Progenitor cell of endocrine pancreas (in vitro differentiated cells): ENCODE measurements at regions not wholly inside any gene's neighbourhood (a gene's known extent, or its start where the extent isn't known, plus 50 kb on each side); places are given as distances from the start of the nearest gene placed in this dataset.

ENCODE experiments used
- DNase-seq: peaks from one replicate; pipeline ENCODE4 v3.0.0; 2021; ENCODE audit warnings: low spot score; ENCODE audit not compliant: unreplicated experiment
- H3K27ac Mint-ChIP-seq: 2 replicates; pipeline ENCODE4 v1.8.0; 2021; ENCODE audit warnings: mild to moderate bottlenecking, moderate library complexity, mixed read lengths
- H3K27me3 Mint-ChIP-seq: 2 replicates; pipeline ENCODE4 v1.8.0; 2021; ENCODE audit warnings: mixed read lengths
- H3K36me3 Mint-ChIP-seq: 2 replicates; pipeline ENCODE4 v1.8.0; 2022; ENCODE audit warnings: mixed read lengths; ENCODE audit not compliant: insufficient read depth
- H3K4me1 Mint-ChIP-seq: 2 replicates; pipeline ENCODE4 v1.8.0; 2021; ENCODE audit warnings: low read depth, mixed read lengths
- H3K4me3 Mint-ChIP-seq: 2 replicates; pipeline ENCODE4 v1.8.0; 2021; ENCODE audit warnings: low read depth, mild to moderate bottlenecking, moderate library complexity, mixed read lengths
- H3K9me3 Mint-ChIP-seq: 2 replicates; pipeline ENCODE4 v1.8.0; 2021; ENCODE audit warnings: low read depth, mixed read lengths
- CTCF ChIP-seq: fragments of 200-600 bp; sonication (generic); IDR thresholded peaks from one replicate; pipeline ENCODE4 v1.5.0; 2021; ENCODE audit warnings: antibody characterized with exemption, mild to moderate bottlenecking; ENCODE audit not compliant: unreplicated experiment

- Mint-ChIP-seq H3K4me1 (peaks cover 1% of the 10 kb centered on the region), H3K9me3 (no peaks in the 10 kb centered on the region), H3K36me3 (no peaks in the 10 kb centered on the region), H3K4me3 (no peak overlapping the region), H3K27ac (no peak overlapping the region), H3K27me3 (no peaks in the 10 kb centered on the region)
- no peak for DNase-seq
- TF ChIP-seq CTCF = no peak
These were observed 155.5 kb downstream of the SIM1 start for GRCh38 chr6:100309174-100309573.

- no peak for DNase-seq
- Mint-ChIP-seq H3K4me3 (no peak overlapping the region), H3K27me3 (no peaks in the 10 kb centered on the region), H3K9me3 (no peaks in the 10 kb centered on the region), H3K27ac (no peak overlapping the region), H3K4me1 (peaks cover 1% of the 10 kb centered on the region), H3K36me3 (no peaks in the 10 kb centered on the region)
- no peak for TF ChIP-seq CTCF
These were observed 157.2 kb downstream of the SIM1 start for GRCh38 chr6:100307561-100307960.

- H3K27me3 Mint-ChIP-seq = no peaks in the 10 kb centered on the region
- no peak for TF ChIP-seq CTCF
- no peaks in the 10 kb centered on the region for H3K9me3 Mint-ChIP-seq
- no peak for DNase-seq
- no peaks in the 10 kb centered on the region for H3K36me3 Mint-ChIP-seq
- peaks cover 1% of the 10 kb centered on the region for H3K4me1 Mint-ChIP-seq
- no peak overlapping the region for H3K27ac Mint-ChIP-seq
- no peak overlapping the region for H3K4me3 Mint-ChIP-seq
These were observed 159.4 kb downstream of the SIM1 start for GRCh38 chr6:100305209-100305869.

GRCh38 chr6:100304575-100304974 is 160.1 kb downstream of the SIM1 start:
- Mint-ChIP-seq H3K27ac (no peak overlapping the region), H3K9me3 (no peaks in the 10 kb centered on the region), H3K27me3 (no peaks in the 10 kb centered on the region), H3K36me3 (no peaks in the 10 kb centered on the region), H3K4me1 (peaks cover 1% of the 10 kb centered on the region), H3K4me3 (no peak overlapping the region)
- no peak for TF ChIP-seq CTCF
- no peak for DNase-seq

- no peak for TF ChIP-seq CTCF
- Mint-ChIP-seq H3K9me3 (no peaks in the 10 kb centered on the region), H3K27me3 (no peaks in the 10 kb centered on the region), H3K4me3 (no peak overlapping the region), H3K36me3 (no peaks in the 10 kb centered on the region), H3K27ac (no peak overlapping the region), H3K4me1 (peaks cover 7% of the 10 kb centered on the region)
- no peak for DNase-seq
These were observed 163.0 kb downstream of the SIM1 start for GRCh38 chr6:100301731-100302130.
